Activated CD4-positive, CD25-positive, alpha-beta regulatory T cell treated with anti-CD3 and anti-CD28 coated beads, Interleukin-2, amount 50 U/mL, for 24 hours (primary cell): ENCODE measurements at regions not wholly inside any gene's neighbourhood (a gene's known extent, or its start where the extent isn't known, plus 50 kb on each side); places are given as distances from the start of the nearest gene placed in this dataset.
"Not testable (repeated sequence)": the region's sequence is repeated elsewhere in the genome, so short reads cannot be mapped to it uniquely, and the experiment has no call there.

ENCODE experiments used
- ATAC-seq, 2 donors: fragments of 150-1000 bp; cut with Tn5 transposase; one replicate each; pipeline ENCODE4 v1.10.0; 2021; ENCODE audit warnings: mild to moderate bottlenecking in 1 of 2, moderate library complexity in 1 of 2

- no peak for ATAC-seq
These were observed 156.7 kb upstream of the KLF6 start for GRCh38 chr10:3941676-3942075.

DNA sequence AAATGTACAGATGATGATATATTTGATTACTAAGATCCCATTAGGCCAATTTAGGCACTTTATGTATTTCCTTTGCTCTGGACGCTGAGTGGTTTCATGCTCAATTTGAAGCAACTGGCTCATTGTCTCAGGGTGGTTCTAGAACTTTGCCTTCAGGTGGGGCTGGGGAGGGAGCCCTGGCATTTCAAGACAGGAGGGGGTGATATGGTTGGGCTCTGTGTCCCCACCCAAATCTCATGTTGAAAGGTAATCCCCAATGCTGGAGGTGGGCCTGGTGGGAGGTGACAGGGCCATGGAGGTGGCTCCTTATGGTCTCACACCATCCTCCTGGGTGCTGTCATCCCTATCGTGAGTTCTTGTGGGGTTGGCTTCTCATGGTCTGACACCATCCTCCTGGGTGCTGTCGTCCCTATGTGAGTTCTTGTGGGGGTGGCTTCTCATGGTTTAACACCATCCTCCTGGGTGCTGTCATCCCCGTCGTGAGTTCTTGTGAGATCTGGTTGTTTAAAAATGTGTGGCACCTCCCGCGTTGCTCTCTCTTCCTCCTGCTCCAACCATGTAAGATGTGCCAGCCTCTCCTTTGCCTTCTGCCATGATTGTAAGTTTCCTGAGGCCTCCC is 151.5 kb upstream of the KLF6 start:
- ATAC-seq: no peak

DNA sequence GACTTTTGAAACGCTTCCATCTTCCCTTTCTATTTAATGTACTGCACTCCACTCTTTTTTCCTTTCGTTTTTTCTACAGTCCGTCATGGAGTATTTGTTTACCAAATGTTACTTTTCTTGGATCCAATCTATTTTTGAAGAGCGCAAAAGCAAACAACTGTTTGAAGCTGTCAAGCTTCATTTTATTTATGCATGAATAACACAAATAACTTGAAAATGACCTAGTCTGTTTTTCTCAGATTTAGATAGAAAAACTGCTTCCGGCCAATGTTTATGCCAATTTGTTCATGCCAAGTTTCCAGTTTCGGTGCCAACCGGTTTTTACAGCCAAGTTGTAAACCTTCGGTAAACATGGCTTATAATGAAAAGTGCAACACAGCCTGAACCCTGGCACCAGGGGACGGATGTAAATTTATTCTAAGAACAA is 150.9 kb upstream of the KLF6 start:
- no peak for ATAC-seq

GRCh38 chr10:3935141-3935540 is 150.1 kb upstream of the KLF6 start:
- peak; percentile 98 for ATAC-seq

DNA sequence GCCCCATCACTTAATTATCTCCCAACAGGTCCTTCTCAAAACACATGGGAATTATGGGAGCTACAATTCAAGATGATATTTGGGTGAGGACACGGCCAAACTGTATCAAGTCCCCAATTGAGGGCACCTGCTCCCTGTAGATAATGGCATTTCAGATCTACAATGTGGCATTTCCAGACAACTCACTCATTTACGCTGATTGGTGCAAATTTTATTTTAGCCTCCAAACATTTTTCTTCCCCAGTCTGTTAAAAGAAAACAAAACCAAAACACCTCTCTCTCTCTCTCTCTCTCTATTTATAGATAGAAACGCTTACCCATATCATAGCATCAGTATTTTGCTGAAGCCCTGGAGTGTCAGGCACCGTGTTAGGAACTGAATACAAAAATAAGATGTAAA is 148.7 kb upstream of the KLF6 start:
- no peak for ATAC-seq

DNA sequence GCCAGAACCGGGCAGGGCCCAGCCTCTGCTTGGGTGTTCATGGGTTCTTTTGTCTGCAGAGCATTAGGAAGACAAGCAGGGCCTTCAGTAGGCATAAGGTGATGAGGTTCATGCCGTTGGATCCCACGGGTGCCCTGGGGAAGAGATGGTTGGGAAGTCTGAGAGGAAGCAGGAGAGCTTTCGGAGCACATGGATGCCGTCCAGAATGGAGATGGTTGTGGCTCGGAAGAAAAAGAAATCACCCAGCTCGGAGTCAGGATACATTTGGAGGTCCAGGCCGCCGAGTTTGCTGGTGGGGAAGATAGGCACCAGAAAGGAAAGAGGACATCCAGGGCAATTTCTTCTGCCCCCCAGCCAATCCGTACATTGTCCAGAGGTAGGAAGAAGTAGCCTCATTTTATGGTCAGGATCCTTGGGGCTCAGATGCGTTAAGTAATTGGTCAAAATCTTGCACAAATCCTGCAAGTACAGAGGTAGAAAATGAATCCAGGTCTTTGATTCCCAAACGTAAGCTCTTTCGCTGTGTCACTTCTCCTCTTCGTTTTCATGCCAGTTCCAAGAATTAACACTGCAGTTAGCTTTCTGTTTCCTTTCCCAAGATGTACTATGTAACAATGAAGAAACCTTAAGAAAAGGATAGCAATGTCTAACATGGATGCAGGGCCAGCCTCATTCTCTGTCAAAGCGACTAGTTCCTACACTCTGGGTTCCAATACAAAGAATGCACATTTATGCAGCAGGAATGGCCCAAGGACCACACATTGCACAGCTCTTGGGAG is 147.8 kb upstream of the KLF6 start:
- ATAC-seq: no peak

GRCh38 chr10:3931901-3932300 is 146.9 kb upstream of the KLF6 start:
- ATAC-seq: no peak

DNA sequence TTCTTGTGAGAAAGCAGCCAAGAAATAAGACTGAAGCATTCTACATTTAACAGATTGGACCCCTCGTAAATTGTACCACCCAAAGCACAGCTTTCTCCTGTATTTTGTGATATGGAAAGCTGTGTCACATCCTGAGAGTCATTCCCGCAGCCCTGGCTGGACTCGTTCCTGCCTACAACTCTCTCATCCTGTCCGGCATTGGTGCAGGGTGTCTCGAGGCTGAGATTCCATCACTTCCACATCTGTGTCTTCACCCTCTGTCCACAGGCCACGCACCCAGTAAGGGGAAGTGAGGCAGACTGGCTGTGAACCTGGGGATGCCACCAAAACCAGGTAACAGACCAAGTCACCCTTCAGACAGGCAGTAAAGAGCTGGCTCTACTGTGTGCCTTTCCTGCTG is 146.2 kb upstream of the KLF6 start:
- ATAC-seq: no peak

DNA sequence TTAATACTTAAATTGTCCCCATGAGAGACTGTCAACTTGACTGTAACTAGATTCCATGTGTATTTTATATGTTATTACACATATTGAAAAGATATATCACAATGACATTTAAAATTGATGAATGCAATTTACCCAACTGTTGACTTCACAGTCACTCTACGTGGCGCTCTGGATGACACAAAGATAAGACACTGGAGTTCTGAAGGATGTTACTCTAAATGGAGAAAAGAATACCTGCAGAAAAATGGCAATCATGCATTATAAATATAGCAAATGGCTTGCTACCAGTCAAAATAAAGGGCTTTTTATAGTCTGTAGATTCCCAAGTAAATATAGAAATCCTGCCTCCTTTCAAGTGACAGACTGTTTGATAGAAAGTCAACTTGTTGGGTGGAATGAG is 143.6 kb upstream of the KLF6 start:
- no peak for ATAC-seq

DNA sequence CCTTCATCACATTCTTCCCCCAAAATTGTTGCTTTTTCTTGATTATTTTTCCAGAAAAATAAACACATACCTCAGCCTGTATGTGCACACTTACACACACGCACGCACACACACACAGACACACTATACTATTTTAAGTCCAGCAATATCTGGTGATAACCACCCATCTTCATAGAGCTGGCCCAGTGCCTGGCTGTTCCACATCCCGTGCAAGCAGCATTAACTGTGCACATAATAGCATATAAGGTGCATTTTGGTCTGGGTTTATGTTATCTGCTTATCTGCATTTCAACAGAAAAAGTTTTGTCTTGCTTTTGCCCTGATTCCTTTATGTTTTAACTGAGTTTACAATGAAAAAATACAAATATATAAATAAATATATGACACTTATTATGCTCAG is 143.1 kb upstream of the KLF6 start:
- no peak for ATAC-seq

DNA sequence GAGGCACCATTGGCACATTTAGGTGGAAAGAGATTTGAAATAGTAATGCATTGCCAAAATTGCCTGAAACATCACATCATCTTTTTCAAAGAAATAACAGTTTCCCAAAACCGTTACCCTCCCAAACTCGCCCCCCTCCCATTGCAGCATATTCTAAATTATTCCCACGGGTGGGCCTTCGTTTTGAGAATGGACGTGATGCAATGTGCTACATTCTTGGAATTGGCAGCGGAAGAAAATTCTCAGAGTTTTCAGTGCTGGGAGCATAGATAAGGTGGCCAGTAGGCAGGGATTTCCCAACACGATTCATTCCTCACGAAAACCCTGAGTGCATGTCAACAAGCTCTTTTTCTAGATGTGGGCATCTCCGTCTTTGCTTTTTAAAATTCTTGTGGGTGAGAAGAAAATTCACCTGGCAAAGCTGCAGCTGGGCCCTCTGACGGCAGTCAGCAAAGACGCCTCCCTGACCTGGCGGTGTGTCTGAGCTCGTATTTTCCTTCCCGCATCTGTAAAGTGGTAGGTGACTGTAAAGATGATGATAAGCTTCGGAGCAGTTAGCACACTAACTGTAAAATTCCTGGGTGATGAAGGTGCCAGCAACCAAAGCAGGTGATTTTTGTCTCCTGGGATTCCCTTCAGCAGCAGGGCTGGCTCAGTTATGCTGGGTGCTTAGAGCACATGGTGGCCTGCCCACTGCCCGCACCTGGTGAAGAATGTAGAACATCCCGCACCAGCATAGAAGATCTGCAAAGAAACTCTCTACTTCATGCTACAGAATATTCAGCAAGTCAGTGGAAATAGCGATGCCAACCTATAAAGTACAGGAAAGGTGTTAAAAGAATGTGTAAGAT is 141.9 kb upstream of the KLF6 start:
- ATAC-seq: peak; percentile 33 to 35

GRCh38 chr10:3926258-3926657 is 141.2 kb upstream of the KLF6 start:
- ATAC-seq: no peak

DNA sequence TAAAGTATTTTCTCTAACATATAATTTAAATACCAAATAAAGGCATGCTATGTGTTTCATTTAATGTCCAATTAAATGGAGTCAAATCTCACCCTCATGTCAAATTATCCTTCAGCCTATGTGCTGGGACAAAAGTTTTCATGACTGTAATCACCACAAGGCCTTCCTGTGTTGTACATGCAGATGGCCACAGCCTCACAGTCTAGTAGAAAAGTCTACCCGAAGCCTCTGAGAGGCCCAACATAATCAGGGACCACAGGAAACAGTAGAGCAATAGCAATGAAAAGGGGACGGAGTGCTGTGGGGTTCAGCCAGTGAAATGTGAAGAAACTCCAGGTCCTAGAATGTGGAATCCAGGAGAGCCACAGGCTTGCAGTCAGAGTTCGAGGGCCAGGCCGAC is 140.2 kb upstream of the KLF6 start:
- no peak for ATAC-seq

- ATAC-seq: no peak
These were observed 139.3 kb upstream of the KLF6 start for GRCh38 chr10:3924344-3924743.

DNA sequence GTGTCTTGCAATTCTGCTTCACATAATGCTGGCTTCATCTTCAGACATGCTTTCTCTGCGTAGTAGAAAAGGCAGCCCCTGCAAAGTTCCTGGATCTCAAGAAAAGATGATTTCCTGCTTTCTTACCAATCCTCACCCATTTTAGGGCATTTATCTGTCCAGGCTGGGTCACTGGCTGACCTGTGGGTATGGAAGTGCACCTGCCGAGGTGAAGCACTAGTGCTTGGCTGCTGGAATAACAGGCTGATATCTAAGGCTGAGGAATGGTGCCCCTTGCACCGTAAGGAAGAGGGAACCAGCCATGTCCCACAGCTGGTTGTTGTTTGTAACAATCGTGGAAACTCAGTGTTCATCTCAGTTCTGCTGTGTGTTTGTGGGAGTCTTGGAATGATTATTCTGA is 138.0 kb upstream of the KLF6 start:
- no peak for ATAC-seq

GRCh38 chr10:3919709-3920308 is 134.8 kb upstream of the KLF6 start:
- ATAC-seq: no peak

DNA sequence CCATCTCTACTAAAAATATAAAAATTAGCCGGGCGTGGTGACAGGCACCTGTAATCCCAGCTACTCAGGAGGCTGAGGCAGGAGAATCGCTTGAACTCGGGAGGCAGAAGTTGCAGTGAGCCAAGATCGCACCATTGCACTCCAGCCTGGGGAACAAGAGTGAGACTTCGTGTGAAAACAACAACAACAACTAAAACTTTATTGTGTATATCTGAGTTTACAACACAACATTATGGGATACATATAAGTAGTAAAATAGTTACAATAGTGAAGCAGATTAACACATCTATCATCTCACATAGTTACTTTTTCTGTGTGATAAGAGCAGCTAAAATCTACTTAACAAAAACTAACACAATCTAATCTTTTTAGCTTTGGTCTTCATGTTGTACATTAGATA is 132.4 kb upstream of the KLF6 start:
- ATAC-seq: not testable (repeated sequence)

GRCh38 chr10:3914733-3915132 is 129.7 kb upstream of the KLF6 start:
- ATAC-seq: no peak

GRCh38 chr10:3911713-3912442 is 126.9 kb upstream of the KLF6 start:
- ATAC-seq: no peak

GRCh38 chr10:3911241-3911640 is 126.2 kb upstream of the KLF6 start:
- ATAC-seq: no peak

- ATAC-seq: no peak
These were observed 124.3 kb upstream of the KLF6 start for GRCh38 chr10:3909339-3909738.

DNA sequence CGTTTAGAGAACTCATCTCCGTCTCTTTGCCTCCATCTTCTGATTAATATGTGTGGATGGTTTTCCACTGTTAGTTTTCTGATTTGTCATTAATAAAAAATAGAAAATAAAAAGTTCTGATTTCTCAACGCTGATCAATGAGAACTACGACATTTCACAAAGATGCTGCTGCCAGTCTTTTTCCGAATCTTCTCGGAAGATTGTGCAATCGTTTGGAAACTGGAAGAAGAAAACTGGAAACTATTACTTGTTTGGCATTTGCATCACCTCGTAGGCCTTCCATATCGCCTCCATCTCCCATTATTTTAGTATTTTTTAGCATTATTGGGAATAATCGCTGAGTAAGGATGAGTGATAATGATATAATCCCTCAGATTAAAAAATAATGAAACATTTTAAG is 123.2 kb upstream of the KLF6 start:
- ATAC-seq: no peak

- no peak for ATAC-seq
These were observed 122.5 kb upstream of the KLF6 start for GRCh38 chr10:3907514-3907913.
